NCI-H1105 (cell line): ENCODE measurements at regions not wholly inside any gene's neighbourhood (a gene's known extent, or its start where the extent isn't known, plus 50 kb on each side); places are given as distances from the start of the nearest gene placed in this dataset.

Source experiments
- DNase-seq: peaks from one replicate; lab custom pipeline; 2025; lab: John Stamatoyannopoulos, UW

GRCh38 chr15:100818927-100819326 lies 60.7 kb upstream of the ALDH1A3 start:
- no peak for DNase-seq

GRCh38 chr15:100820528-100820927 lies 59.1 kb upstream of the ALDH1A3 start:
- no peak for DNase-seq

DNA sequence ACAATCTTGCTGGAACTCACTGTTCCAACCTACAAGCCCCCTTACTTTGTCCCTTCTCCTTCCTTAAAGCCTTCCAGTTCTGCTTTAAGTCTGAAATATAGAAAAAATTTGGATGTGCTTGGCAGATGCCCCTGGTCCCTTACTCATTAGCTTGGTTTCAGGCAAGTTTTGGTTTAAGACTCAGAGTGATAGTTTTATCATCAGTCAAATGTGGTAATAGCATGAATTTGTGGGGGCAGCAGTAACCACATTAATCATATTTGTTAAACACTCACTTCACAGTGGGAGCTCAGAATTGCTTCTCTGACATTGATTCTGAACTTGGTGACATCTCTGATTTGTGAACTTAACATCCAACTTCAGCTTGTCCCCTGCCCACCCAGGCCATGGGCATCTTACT lies 58.3 kb upstream of the ALDH1A3 start:
- DNase-seq, result no peak

DNA sequence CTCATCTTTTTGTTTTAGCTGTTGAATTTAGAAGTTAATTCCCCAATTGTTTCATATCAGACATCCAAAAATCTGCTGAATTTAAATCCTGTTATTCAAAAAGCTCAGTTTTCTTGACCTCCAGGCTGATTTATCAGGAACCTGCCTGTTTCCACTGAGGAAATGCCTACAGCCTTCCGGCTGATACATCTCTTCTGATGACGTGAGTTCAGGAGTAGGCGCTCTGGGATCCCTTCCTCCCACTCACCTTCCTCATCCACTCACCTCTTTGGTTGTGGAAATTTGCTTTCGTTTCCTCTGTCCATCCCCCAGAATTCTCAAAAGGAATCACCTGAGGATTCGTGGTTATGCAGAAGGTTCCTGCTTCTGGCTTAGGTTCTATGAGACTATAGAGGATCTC lies 55.4 kb upstream of the ALDH1A3 start:
- DNase-seq, result no peak

DNA sequence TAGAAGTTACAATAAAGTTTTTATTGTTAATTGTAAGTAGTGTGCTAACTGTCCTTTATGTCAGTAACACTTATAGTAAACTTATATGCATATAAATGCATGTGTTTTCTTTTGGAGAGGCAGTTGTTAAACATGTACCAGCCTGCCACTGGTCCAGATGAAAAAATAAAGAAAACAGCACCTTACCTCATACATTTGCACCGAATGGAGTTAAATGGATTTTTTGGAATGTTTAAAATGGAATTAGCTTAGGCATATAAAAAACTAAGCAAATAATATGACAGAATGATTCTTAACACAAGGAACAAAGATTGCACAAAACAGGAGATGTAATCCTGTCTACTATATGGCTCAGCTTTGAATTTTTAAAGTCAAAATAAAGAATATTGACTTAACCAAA lies 50.2 kb upstream of the ALDH1A3 start:
- no peak for DNase-seq
